Kidney (tissue), 13 donors: ENCODE measurements at regions not wholly inside any gene's neighbourhood (a gene's known extent, or its start where the extent isn't known, plus 50 kb on each side); places are given as distances from the start of the nearest gene placed in this dataset.

Experiments
- DNase-seq, 5 donors: peaks; one replicate each; pipeline ENCODE4 v3.0.0-alpha.2; 2013 to 2020
- FAIRE-seq: peaks from 2 replicates; lab custom pipeline; 2012; peaks lifted over from hg19 to GRCh38; lab: Jason Lieb, UNC
- H3K27ac ChIP-seq, 2 donors: one replicate each; pipeline ENCODE4 v1.7.0; 2013; ENCODE audit warnings: low read depth in 2 of 2, low read length in 2 of 2, inconsistent platforms in 1 of 2
- H3K27me3 ChIP-seq: one replicate; pipeline ENCODE4 v1.7.1; 2013; ENCODE audit warnings: low read length, inconsistent platforms; ENCODE audit not compliant: control insufficient read depth, insufficient read depth
- H3K36me3 ChIP-seq, 3 donors: one replicate each; pipeline versions ENCODE4 v1.7.0 to v1.7.1; 2013; ENCODE audit warnings: low read length in 3 of 3, control low read depth in 1 of 3, inconsistent platforms in 1 of 3; ENCODE audit not compliant: insufficient read depth in 3 of 3, control insufficient read depth in 2 of 3
- H3K4me1 ChIP-seq, 3 donors: one replicate each; pipeline versions ENCODE4 v1.7.0 to v1.7.1; 2013; ENCODE audit warnings: low read length in 3 of 3, inconsistent platforms in 1 of 3, low read depth in 1 of 3; ENCODE audit not compliant: control insufficient read depth in 2 of 3, insufficient read depth in 2 of 3
- H3K4me3 ChIP-seq, 3 donors: one replicate each; pipeline versions ENCODE4 v1.7.0 to v1.8.1; 2013; ENCODE audit warnings: low read length in 3 of 3, control low read depth in 1 of 3, inconsistent platforms in 1 of 3
- H3K9ac ChIP-seq, 3 donors: one replicate each; pipeline versions ENCODE4 v1.7.0 to v1.7.1; 2013; ENCODE audit warnings: low read length in 3 of 3, control low read depth in 1 of 3, inconsistent platforms in 1 of 3
- H3K9me3 ChIP-seq, 3 donors: one replicate each; pipeline versions ENCODE4 v1.7.0 to v1.7.1; 2013; ENCODE audit warnings: low read length in 3 of 3, control low read depth in 1 of 3, inconsistent platforms in 1 of 3; ENCODE audit not compliant: control insufficient read depth in 2 of 3, insufficient read depth in 1 of 3
- CTCF ChIP-seq: IDR thresholded peaks from 3 replicates; pipeline ENCODE4 v1.5.1; 2012; ENCODE audit warnings: mild to moderate bottlenecking, moderate library complexity, borderline replicate concordance; ENCODE audit not compliant: insufficient read depth; ENCODE audit errors: extremely low read depth
- intact Hi-C: fragments of 100-400 bp; cut with DNase I; formaldehyde crosslinking; loops from one replicate; pipeline ENCODE4 v1.11.1; 2022
- donor health status: control.
- donor health status: control.
- donor health status: control.
- donor health status: control.
- donor health status: control.
- donor health status: DM: yes; HTN: yes; CAD: no.
- donor health status: Normal renal cell carcinoma (clear cell type).

DNA sequence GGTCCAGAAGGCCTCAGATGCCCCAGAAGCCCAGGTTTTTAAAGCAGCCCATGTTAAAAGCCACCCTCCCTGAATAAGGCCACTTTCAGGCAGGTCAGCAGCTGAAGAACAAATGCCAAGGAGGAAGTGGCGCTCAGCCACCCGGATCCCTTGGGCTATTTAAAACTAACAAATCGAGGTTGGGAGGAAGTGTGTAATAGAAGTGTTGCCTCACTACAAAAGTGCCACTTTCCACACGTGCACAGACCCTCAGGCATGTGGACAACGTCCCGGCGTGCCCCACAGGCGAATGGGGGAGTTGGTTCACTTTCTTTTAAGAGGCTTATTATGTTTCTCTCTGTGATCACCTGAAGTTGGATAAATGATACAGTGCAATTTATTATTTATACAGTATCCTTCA, 173.8 kb upstream of the SALL3 start:
- Histone ChIP-seq H3K4me1 (peaks cover 0 to 5% (median 0%) of the 10 kb centered on the region in 3 donors), H3K27me3 (no peaks in the 10 kb centered on the region), H3K27ac (no peak overlapping the region), H3K9me3 (peaks cover 0 to 4% (median 0%) of the 10 kb centered on the region in 3 donors), H3K4me3 (no peak overlapping the region), H3K9ac (no peak overlapping the region), H3K36me3 (no peaks in the 10 kb centered on the region)
- DNase-seq (no peak), FAIRE-seq (no peak)
- intact Hi-C loops = no loop called here
- no peak for TF ChIP-seq CTCF

- intact Hi-C loops = no loop called here
- no peak for FAIRE-seq
- Histone ChIP-seq H3K27ac (no peak overlapping the region), H3K36me3 (no peaks in the 10 kb centered on the region), H3K4me1 (peaks cover 0 to 5% (median 0%) of the 10 kb centered on the region in 3 donors), H3K4me3 (no peak overlapping the region), H3K9ac (no peak overlapping the region), H3K27me3 (no peaks in the 10 kb centered on the region), H3K9me3 (peaks cover 0 to 4% (median 0%) of the 10 kb centered on the region in 3 donors)
- no peak for DNase-seq
- TF ChIP-seq CTCF = no peak
Observed at GRCh38 chr18:78807668-78808067, 171.9 kb upstream of the SALL3 start.

DNA sequence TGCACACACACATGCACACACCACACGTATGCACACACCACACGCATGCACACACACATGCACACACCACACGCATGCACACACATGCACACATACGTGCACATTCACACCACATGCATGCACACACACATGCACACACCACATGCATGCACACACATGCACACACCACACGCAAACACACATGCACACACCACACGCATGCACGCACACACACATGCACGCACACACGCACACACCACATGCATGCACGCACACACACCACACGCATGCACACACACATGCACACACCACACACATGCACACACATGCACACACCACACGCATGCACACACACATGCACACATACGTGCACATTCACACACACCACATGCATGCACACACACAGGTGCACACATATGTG, 169.8 kb upstream of the SALL3 start:
- H3K4me3 ChIP-seq = no peak overlapping the region
- H3K4me1 ChIP-seq = peaks cover 0 to 5% (median 0%) of the 10 kb centered on the region in 3 donors
- H3K36me3 ChIP-seq = no peaks in the 10 kb centered on the region
- DNase-seq (no peak), FAIRE-seq (no peak)
- TF ChIP-seq CTCF = no peak
- intact Hi-C loops = no loop called here
- H3K9me3 ChIP-seq = peaks cover 0 to 4% (median 0%) of the 10 kb centered on the region in 3 donors
- H3K27me3 ChIP-seq = no peaks in the 10 kb centered on the region
- H3K27ac ChIP-seq = peak overlapping the region in 1 of 2 donors; percentile 17
- H3K9ac ChIP-seq = no peak overlapping the region

GRCh38 chr18:78810706-78811105, 168.9 kb upstream of the SALL3 start:
- intact Hi-C loops = no loop called here
- no peak for TF ChIP-seq CTCF
- Histone ChIP-seq H3K9me3 (peaks cover 0 to 4% (median 0%) of the 10 kb centered on the region in 3 donors), H3K4me1 (peaks cover 0 to 5% (median 0%) of the 10 kb centered on the region in 3 donors), H3K27me3 (no peaks in the 10 kb centered on the region), H3K4me3 (no peak overlapping the region), H3K36me3 (no peaks in the 10 kb centered on the region), H3K27ac (no peak overlapping the region), H3K9ac (no peak overlapping the region)
- DNase-seq (no peak), FAIRE-seq (no peak)
